Urinary bladder (tissue), 3 donors: ENCODE measurements at regions not wholly inside any gene's neighbourhood (a gene's known extent, or its start where the extent isn't known, plus 50 kb on each side); places are given as distances from the start of the nearest gene placed in this dataset.
"Not testable (repeated sequence)": the region's sequence is repeated elsewhere in the genome, so short reads cannot be mapped to it uniquely, and the experiment has no call there.

Experiments
- DNase-seq: peaks from one replicate; pipeline ENCODE4 v3.0.0-alpha.2; 2015; ENCODE audit errors: extremely low spot score
- H3K27ac ChIP-seq: one replicate; pipeline ENCODE4 v1.5.1; 2013; ENCODE audit warnings: low read depth, mild to moderate bottlenecking, moderate library complexity
- H3K36me3 ChIP-seq: one replicate; pipeline ENCODE4 v1.6.1; 2013; ENCODE audit warnings: mild to moderate bottlenecking, moderate library complexity; ENCODE audit not compliant: insufficient read depth
- H3K4me1 ChIP-seq: one replicate; pipeline ENCODE4 v1.6.1; 2013; ENCODE audit warnings: mild to moderate bottlenecking, moderate library complexity; ENCODE audit not compliant: insufficient read depth
- H3K4me3 ChIP-seq: one replicate; pipeline ENCODE4 v1.5.1; 2013; ENCODE audit warnings: low read depth, low read length
- WGBS: extraction: QIAGEN DNeasy Blood & Tissue Kit; methylation state at CpG from one replicate; pipeline ENCODE4 v1.1.7; 2013; 5-methylcytosine and 5-hydroxymethylcytosine counted together
- donor health status: healthy with polysubstance abuse.
- donor health status: healthy.

DNA sequence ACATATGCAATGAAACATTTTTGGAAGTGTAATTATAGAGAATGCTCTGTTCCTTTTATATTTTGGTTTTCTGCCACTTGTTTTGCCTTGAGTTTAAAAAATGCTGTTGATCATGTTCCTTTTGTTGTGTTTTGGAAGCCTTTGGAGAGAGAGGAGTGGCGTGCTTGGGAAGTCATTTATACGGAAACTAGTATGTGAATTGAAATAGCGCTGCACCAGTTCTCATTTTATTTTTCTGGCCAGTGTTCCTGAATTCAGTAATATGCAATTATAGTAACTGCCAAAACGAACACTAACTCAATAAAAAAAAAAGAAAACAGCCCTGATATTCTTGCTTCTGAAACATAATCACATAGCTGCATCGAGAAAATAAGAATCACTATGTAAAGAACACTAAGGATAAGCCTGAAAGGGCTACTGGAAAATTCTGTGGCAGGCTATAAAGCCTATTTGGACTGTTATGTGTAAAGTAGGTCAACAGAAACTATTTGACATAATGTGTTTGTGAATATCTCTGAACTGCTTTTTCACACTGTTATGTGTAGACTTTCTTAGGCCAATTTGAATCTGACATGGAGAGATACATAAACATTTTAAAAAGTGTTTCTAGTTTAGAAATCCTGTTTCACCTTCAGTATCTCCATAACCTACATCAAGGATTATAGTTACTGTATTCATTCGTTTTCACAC, 742.0 kb downstream of the KCNT2 start:
- H3K27ac ChIP-seq, result no peak overlapping the region
- DNase-seq, result no peak
- no peak overlapping the region for H3K4me3 ChIP-seq
- 62% methylated on average over 6 of the region's 6 CpGs for WGBS
- H3K36me3 ChIP-seq, result no peaks in the 10 kb centered on the region
- no peaks in the 10 kb centered on the region for H3K4me1 ChIP-seq

DNA sequence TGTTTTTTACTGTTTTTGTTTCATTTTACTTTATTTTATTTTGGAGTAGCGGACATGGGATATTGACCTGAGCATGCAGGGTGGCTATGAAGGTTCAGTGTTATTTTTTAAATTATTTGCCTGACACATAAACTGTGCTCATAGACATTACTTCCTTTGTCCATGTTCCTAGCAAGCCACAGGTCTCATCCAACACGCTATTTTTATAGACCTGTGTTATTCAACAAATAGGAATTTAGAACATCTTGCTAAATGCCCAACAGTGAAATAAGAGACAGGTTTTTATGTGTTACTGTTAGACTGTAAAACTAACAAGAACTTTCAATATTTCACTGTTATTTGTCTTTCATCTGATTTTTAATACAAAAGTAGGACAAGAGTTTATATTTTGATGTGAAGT, 756.4 kb downstream of the KCNT2 start:
- no peak for DNase-seq
- H3K4me3 ChIP-seq, result no peak overlapping the region
- no peaks in the 10 kb centered on the region for H3K4me1 ChIP-seq
- H3K36me3 ChIP-seq, result no peaks in the 10 kb centered on the region
- no peak overlapping the region for H3K27ac ChIP-seq
- WGBS, result 82% methylated on average over 2 of the region's 2 CpGs

DNA sequence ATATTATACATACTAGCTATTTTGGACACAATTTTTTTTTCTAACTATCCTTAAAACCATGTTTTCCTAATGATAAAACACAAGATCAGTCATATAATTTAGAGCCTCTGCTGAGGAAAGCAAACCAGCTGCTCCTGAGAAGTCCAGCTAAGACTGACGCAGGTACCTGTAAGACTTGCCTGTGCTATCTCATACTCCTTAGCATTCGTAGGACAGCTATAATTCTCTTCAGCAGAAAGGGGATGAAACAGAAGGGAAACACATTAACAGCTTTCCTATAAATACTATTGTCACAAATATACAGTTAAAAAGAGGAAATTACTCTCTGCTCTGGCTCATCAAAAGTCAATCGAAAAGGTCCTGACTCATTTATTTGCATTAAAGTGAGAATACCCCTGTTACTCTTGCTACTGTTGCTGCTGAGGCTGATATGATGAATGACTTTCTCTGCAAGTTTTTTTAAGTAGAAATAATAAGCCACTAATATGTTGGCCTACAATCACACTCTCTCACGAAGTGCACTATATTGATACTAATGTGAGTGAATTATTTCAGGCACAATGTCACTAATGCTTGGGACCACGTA, 757.1 kb downstream of the KCNT2 start:
- DNase-seq, result no peak
- H3K27ac ChIP-seq, result no peak overlapping the region
- H3K36me3 ChIP-seq, result no peaks in the 10 kb centered on the region
- H3K4me1 ChIP-seq, result no peaks in the 10 kb centered on the region
- WGBS, result 75% methylated on average over 5 of the region's 5 CpGs
- H3K4me3 ChIP-seq, result no peak overlapping the region

DNA sequence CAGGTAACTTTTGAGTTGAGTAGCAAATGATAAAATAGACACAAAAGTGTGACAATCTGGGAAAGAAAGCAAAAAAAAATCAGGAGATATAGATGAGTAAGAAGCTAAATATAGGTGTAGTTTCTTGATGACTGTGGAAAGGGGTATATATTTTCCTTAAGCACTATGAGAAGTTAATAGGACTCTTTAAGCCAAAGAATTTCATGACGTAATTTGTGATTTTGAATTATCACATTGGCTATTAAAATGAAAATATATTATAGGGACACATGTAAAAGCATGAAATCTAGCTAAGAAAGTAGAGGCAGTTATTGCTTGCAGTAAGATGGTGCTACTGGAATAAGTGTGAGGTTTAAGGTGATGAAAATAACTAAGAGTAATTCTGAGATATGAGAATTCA, 759.1 kb downstream of the KCNT2 start:
- H3K27ac ChIP-seq, result no peak overlapping the region
- 0% methylated on average over 1 of the region's 1 CpG for WGBS
- no peaks in the 10 kb centered on the region for H3K36me3 ChIP-seq
- DNase-seq, result no peak
- no peaks in the 10 kb centered on the region for H3K4me1 ChIP-seq
- no peak overlapping the region for H3K4me3 ChIP-seq

DNA sequence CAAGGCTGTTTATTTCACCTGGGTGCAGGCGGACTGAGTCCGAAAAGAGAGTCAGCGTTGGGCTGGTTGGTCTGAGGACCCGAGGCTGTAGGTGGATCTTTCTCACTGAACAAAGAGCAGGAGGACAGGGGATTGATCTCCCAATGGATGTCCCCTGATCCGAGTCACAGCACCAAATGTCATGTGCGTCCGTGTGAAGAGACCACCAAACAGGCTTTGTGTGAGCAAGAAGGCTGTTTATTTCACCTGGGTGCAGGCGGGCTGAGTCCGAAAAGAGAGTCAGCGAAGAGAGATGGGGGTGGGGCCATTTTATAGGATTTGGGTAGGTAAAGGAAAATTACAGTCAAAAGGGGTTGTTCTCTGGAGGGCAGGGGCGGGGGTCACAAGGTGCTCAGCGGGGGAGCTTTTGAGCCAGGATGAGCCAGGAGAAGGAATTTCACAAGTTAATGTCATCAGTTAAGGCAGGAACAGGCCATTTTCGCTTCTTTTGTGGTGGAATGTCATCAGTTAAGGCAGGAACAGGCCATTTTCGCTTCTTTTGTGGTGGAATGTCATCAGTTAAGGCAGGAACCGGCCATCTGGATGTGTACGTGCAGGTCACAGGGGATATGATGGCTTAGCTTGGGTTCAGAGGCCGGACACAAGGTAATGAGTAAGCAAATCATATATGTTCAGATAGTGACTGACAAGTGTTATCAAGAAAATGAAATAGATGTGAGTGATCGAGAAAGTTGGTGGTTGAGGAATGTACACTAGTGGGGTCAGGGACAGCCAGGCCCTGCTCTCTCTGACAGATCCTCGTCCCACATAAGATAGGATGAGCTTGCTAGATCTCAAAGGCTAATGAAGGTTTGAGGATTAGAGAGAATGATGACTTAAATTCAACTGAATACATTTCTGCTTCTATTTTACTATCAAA, 760.0 kb downstream of the KCNT2 start:
- whole genome bisulfite sequencing, result 69% methylated on average over 19 of the region's 19 CpGs

DNA sequence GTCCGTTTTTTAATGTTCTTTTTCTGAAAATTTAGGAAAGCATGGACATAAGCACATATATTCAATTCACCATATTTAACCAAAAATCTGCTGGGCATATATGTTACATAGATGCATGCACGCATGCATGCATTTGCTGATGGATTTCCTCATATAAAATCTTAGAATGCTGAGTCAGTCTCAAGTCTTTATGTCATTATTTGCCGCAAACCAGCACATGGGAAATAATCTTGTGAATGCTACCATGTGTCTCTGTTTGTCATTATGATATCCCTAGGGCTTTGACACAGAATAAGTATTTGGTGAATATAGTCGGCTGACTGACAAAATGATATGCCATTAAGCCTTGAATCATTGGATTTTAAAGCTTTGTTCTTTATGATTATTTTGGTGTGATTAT, 776.5 kb downstream of the KCNT2 start:
- H3K4me3 ChIP-seq, result no peak overlapping the region
- H3K4me1 ChIP-seq, result no peaks in the 10 kb centered on the region
- DNase-seq, result no peak
- WGBS, result 90% methylated on average over 4 of the region's 4 CpGs
- no peak overlapping the region for H3K27ac ChIP-seq
- no peaks in the 10 kb centered on the region for H3K36me3 ChIP-seq

More for the DNA sequence above, 760.0 kb downstream of the KCNT2 start:
- not testable (repeated sequence) for H3K27ac ChIP-seq, DNase-seq, H3K4me3 ChIP-seq, H3K4me1 ChIP-seq, H3K36me3 ChIP-seq

DNA sequence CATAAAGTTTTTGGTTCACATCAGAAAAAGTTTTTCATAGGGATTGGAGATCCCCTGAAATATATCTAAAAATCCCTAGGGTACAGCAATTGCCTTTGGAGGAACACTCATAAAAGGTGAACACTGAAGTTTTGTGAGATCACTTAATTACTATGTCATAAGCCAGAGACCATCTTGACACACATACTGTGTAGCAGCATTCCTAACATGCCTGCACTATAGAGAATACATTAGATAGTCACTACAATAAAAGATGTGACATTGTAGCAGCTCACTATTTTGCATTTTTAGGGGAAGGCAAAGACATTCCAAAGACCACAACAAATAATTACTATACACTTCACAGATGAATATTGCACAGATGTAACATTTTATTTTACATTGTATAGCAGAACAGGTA, 779.9 kb downstream of the KCNT2 start:
- no peak overlapping the region for H3K27ac ChIP-seq
- DNase-seq, result no peak

DNA sequence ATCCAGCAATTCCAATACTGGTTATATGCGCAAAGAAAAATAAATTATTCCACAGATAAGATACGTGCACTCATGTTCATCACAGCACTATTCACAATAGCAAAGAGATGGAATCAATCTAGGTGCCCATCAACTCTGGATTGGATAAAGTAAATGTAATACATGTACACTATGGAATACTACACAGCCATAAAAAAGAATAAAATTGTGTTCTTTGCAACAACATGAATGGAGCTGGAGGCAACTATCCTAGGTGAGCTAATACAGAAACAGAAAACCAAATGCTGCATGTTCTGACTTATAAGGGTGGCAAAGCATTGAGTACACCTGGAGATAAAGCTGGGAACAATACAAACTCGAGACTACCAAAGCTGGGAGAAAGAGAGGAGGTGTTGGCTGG, 787.3 kb downstream of the KCNT2 start:
- no peak for DNase-seq
- H3K36me3 ChIP-seq, result no peaks in the 10 kb centered on the region
- no peaks in the 10 kb centered on the region for H3K4me1 ChIP-seq
- H3K4me3 ChIP-seq, result no peak overlapping the region
- WGBS, result 76% methylated on average over 3 of the region's 3 CpGs
- H3K27ac ChIP-seq, result no peak overlapping the region

More for the DNA sequence above, 779.9 kb downstream of the KCNT2 start:
- no peak overlapping the region for H3K4me3 ChIP-seq
- H3K36me3 ChIP-seq, result no peaks in the 10 kb centered on the region
- H3K4me1 ChIP-seq, result no peaks in the 10 kb centered on the region

DNA sequence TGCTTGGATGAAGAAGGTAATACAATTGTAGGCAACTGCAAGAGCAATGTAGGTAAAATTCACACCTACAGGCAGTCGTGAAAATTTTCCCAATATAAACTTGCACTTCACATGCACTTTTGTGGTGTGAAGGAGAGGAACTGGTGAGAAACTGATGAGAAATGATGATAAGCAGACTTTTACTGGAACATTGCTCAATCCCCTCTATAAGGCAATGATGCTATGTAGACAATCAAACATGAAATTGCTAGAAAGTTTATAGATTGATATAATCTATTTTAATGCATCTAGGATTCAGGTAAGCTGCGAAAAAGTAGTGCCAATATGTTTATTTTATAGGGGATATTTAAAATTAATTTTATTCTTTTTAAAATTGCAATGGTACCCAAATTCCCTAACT, 802.2 kb downstream of the KCNT2 start:
- Histone ChIP-seq H3K27ac (no peak overlapping the region), H3K4me1 (no peaks in the 10 kb centered on the region), H3K36me3 (no peaks in the 10 kb centered on the region), H3K4me3 (no peak overlapping the region)
- 58% methylated on average over 2 of the region's 2 CpGs for WGBS
- DNase-seq, result no peak

DNA sequence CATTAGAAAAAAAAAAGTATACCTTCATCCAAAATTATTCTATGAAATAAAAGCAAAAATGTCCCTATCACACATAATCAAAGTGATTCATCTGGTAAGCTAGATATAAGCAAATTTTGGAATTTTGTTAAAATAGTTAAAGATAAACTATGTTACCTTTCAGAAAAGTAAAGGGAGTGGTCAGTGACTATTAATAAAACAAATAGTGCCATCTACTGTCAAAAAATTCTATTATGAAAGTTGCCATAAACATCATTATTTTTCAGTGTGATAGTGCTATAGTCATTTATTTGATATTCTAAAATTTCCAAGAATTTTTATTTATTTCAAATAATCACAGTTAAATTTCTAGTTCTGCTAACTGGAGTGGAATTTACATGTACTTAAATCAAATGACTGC, 803.7 kb downstream of the KCNT2 start:
- H3K4me1 ChIP-seq, result no peaks in the 10 kb centered on the region
- no peak overlapping the region for H3K4me3 ChIP-seq
- no peak overlapping the region for H3K27ac ChIP-seq
- no peak for DNase-seq
- no peaks in the 10 kb centered on the region for H3K36me3 ChIP-seq

DNA sequence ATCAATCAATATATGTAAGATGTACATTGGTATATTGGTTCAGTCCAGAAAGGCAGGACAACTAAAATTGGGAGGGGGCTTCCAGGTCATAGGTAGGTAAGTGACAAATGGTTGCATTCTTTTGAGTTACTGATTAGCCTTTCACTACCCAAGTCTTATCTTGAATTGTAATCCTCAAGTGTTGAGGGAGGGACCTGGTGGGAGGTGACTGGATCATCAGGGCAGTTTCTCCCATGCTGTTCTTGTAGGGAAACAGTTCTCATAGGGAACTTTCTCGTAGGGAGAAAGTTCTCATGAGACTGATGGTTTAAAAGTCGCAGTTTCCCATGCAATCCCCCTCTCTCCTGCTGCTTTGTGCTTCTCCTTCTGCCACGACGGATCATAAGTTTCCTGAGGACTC, 809.2 kb downstream of the KCNT2 start:
- no peak overlapping the region for H3K27ac ChIP-seq
- WGBS, result 90% methylated on average over 4 of the region's 4 CpGs

DNA sequence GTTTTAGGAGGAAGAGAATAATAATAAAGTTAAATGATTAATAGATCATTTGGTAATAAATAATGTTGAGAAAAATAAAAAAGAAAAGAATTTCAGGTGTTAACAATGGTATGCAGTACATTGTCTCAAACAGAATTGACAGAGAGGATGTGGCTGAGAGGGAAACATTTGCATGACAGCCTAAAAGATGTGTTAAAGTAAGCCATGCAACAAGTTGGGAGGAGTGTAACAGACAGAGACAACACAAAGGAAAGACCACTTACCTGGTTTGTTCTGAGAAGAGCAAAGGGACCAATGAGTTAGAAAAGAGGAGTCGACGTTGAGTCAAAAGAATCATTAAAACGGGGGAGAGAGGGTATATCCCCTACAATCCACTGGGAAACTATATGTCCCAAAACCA, 814.0 kb downstream of the KCNT2 start:
- Histone ChIP-seq H3K27ac (no peak overlapping the region), H3K36me3 (no peaks in the 10 kb centered on the region), H3K4me1 (peaks cover 2% of the 10 kb centered on the region), H3K4me3 (no peak overlapping the region)
- DNase-seq, result no peak
- WGBS, result 95% methylated on average over 3 of the region's 3 CpGs

More for the DNA sequence above, 809.2 kb downstream of the KCNT2 start:
- Histone ChIP-seq H3K4me3 (no peak overlapping the region), H3K4me1 (peaks cover 2% of the 10 kb centered on the region), H3K36me3 (no peaks in the 10 kb centered on the region)
- DNase-seq, result no peak

DNA sequence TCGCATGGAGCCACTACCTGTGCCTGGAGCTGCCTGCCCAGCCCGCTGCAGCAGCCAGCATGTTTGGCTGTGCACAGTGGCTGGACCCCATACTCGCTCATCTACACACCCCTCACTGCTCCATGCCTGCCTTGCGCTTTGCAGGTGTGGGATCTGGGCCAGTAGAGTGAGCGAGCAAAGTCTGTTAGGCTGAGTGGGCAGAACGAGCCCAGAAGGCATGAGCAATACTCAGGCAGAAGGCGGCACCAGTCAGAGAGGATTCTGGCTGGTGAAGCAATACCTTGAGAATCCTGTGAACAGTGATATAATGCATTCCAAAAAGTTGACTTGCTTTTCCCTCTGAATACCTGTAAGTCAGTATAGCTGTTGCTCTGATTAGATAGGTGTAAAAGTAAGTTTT, 816.4 kb downstream of the KCNT2 start:
- H3K4me1 ChIP-seq, result no peaks in the 10 kb centered on the region
- WGBS, result 96% methylated on average over 7 of the region's 7 CpGs
- no peak for DNase-seq

More for the DNA sequence above, 816.4 kb downstream of the KCNT2 start:
- Histone ChIP-seq H3K27ac (no peak overlapping the region), H3K36me3 (no peaks in the 10 kb centered on the region), H3K4me3 (no peak overlapping the region)
